ENCODE measurements at regions not wholly inside any gene's neighbourhood (a gene's known extent, or its start where the extent isn't known, plus 50 kb on each side); places are given as distances from the start of the nearest gene placed in this dataset.

DNA sequence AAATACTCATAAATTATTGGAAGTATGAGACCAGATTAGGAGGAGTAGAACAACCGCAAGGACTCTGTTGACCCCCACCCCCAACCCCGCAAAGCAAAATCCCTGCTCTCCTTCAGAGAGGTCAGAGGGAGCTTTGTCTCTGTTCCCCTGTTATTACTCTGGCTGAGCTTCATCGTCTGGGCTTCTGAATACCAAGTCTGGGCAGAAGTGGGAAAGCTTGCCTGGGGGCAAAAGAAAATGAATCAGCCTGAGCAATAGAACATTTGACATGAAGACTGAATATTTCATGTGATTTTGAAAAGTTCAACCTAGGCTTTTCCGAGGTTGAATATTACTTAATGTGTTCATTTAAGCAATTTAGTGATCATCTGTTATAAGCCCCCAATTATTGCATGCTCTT is 114.6 kb upstream of the ARHGAP28 start:
- TF ChIP-seq, protein P1, sequence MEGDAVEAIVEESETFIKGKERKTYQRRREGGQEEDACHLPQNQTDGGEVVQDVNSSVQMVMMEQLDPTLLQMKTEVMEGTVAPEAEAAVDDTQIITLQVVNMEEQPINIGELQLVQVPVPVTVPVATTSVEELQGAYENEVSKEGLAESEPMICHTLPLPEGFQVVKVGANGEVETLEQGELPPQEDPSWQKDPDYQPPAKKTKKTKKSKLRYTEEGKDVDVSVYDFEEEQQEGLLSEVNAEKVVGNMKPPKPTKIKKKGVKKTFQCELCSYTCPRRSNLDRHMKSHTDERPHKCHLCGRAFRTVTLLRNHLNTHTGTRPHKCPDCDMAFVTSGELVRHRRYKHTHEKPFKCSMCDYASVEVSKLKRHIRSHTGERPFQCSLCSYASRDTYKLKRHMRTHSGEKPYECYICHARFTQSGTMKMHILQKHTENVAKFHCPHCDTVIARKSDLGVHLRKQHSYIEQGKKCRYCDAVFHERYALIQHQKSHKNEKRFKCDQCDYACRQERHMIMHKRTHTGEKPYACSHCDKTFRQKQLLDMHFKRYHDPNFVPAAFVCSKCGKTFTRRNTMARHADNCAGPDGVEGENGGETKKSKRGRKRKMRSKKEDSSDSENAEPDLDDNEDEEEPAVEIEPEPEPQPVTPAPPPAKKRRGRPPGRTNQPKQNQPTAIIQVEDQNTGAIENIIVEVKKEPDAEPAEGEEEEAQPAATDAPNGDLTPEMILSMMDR (IDR thresholded peaks at IDR 0.05; ENCODE audit: low read depth, low read length) = no peak
- H3K9me3 ChIP-seq (ENCODE audit: severe bottlenecking) = peaks cover 4% of the 10 kb centered on the region
- no peak overlapping the region for H3K4me3 ChIP-seq (ENCODE audit: low read depth, low read length)
- H3K36me3 ChIP-seq = no peaks in the 10 kb centered on the region
- DNase-seq = no peak
- no peaks in the 10 kb centered on the region for H3K27me3 ChIP-seq (ENCODE audit: insufficient read depth, low read depth, severe bottlenecking)
- no peak overlapping the region for H3K27ac ChIP-seq

DNA sequence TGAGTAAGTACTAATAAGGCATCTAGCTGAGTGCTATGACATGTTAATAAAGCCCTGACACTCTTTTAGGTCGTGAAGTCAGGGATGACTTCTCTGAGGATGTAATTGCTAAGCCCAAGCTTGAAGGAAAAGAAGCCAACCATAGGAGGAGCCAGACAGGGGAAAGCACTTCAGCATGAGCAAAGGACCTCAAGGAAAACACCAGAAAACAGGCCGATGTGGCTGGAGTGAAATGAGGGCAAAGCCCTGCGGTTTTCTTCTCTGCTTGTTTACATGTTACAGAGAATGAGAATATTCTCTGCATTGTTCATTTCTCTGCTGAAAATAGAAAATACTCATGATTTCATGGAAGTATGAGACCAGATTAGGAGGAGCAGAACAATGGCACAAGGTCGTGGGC is 112.5 kb upstream of the ARHGAP28 start:
- Histone ChIP-seq H3K36me3 (no peaks in the 10 kb centered on the region), H3K27ac (no peak overlapping the region), H3K27me3 (ENCODE audit: insufficient read depth, low read depth, severe bottlenecking) (no peaks in the 10 kb centered on the region), H3K9me3 (ENCODE audit: severe bottlenecking) (peaks cover 4% of the 10 kb centered on the region), H3K4me3 (ENCODE audit: low read depth, low read length) (no peak overlapping the region)
- no peak for DNase-seq
- TF ChIP-seq, protein P1 (IDR thresholded peaks at IDR 0.05; ENCODE audit: low read depth, low read length) = no peak

DNA sequence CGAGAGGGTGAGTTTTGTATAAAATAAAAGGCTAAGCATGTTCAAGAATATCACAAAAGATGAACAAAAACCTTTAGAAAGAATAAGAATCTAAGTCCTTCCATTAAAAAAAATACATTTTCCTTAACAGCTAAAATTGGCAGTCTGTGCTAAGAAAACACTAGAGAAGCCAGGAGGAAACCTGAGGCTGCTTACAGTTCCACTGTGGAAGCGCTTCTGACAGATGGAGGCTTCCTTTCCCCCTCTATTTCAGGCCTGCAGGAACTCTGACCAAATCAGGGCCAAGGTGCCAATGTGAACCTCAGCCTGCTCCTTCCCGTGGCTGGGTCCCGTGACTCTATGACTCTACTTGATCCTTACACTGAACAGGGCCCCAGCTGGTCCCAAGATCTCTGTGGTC is 108.1 kb upstream of the ARHGAP28 start:
- Histone ChIP-seq H3K9me3 (ENCODE audit: severe bottlenecking) (no peaks in the 10 kb centered on the region), H3K27ac (no peak overlapping the region), H3K4me3 (ENCODE audit: low read depth, low read length) (no peak overlapping the region), H3K36me3 (no peaks in the 10 kb centered on the region), H3K27me3 (ENCODE audit: insufficient read depth, low read depth, severe bottlenecking) (no peaks in the 10 kb centered on the region)
- DNase-seq = no peak
- TF ChIP-seq, protein P1 (IDR thresholded peaks at IDR 0.05; ENCODE audit: low read depth, low read length) = no peak

DNA sequence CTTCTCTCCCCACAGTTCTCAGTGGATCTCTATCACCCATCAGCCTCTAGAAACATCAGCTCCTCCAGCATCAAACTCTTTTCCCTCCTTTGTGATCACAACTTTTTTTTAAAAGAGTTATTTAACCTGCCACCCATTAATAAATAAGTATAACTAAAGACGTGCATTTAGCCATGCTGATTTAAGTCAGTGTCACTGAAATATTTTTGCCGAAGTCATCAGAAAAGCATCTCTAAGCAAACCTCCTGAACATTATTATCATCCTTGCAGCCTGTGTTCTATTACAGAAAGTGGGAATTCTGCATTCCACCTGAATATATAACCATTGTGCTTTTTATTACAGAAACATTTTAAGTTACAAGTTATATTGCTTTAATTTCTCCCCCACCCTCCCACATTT is 106.2 kb upstream of the ARHGAP28 start:
- TF ChIP-seq, protein P1 (IDR thresholded peaks at IDR 0.05; ENCODE audit: low read depth, low read length) = no peak
- Histone ChIP-seq H3K27me3 (ENCODE audit: insufficient read depth, low read depth, severe bottlenecking) (no peaks in the 10 kb centered on the region), H3K27ac (no peak overlapping the region)

DNA sequence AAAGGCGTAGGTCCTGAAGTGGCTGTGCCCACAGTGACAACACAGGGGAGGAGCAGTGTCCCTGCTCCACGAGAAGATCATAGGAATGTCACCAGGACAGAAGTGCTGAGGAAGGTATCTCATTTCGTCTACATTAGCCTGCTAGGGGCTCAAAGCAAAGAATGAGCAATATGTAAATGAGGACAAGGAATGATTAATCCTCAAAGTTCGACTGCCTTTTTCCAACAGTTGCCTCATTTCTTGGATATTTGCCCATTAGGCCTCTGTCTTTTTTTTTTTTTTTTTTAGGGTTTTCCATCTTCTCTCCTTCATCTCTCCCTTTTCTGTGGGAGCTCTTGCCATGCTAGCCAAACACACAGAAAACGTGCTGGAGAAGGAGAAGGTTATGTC is 105.2 kb upstream of the ARHGAP28 start:
- H3K27ac ChIP-seq = no peak overlapping the region
- DNase-seq = no peak
- TF ChIP-seq, protein P1 (IDR thresholded peaks at IDR 0.05; ENCODE audit: low read depth, low read length) = no peak

More for the DNA sequence above, 106.2 kb upstream of the ARHGAP28 start:
- Histone ChIP-seq H3K36me3 (no peaks in the 10 kb centered on the region), H3K9me3 (ENCODE audit: severe bottlenecking) (no peaks in the 10 kb centered on the region), H3K4me3 (ENCODE audit: low read depth, low read length) (no peak overlapping the region)
- no peak for DNase-seq

DNA sequence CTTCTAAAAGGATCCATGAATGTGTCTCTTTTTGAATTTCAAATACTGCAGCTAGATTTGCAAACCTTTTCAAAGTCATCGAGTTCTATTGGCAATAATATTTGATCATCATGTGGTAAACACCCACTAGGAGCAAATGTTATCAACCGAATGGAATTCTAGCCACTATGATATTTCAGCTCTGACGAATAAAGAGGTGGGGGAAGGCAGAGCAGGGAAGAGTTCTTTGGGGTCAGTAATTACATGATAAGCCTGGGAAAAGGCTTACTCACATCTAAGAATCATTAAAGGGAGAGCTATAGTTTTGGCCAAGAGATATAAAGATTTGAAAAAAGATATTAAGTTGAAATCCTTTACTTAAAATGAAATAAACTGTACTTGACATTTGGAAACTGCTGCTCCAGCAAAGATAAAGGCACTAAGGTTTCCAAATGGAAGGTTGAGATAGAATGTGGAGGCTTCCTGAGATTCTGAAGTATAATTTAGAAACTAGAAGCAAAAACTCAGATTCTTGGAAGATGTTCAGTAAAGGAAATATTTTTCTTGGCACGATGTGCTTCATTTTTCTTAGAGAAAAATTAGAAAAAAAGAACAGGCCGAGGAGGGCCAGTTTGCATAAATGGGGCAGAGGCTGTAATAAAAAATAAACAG is 104.7 kb upstream of the ARHGAP28 start:
- H3K4me3 ChIP-seq (ENCODE audit: low read depth, low read length) = no peak overlapping the region
- no peaks in the 10 kb centered on the region for H3K27me3 ChIP-seq (ENCODE audit: insufficient read depth, low read depth, severe bottlenecking)
- no peak overlapping the region for H3K27ac ChIP-seq
- H3K9me3 ChIP-seq (ENCODE audit: severe bottlenecking) = no peaks in the 10 kb centered on the region
- no peak for DNase-seq
- no peaks in the 10 kb centered on the region for H3K36me3 ChIP-seq
- TF ChIP-seq, protein P1 (IDR thresholded peaks at IDR 0.05; ENCODE audit: low read depth, low read length) = no peak

More for the DNA sequence above, 105.2 kb upstream of the ARHGAP28 start:
- H3K27me3 ChIP-seq (ENCODE audit: insufficient read depth, low read depth, severe bottlenecking) = no peaks in the 10 kb centered on the region
- no peaks in the 10 kb centered on the region for H3K9me3 ChIP-seq (ENCODE audit: severe bottlenecking)
- H3K4me3 ChIP-seq (ENCODE audit: low read depth, low read length) = no peak overlapping the region
- no peaks in the 10 kb centered on the region for H3K36me3 ChIP-seq
